Peyer's patch (tissue), 4 donors: ENCODE measurements at regions not wholly inside any gene's neighbourhood (a gene's known extent, or its start where the extent isn't known, plus 50 kb on each side); places are given as distances from the start of the nearest gene placed in this dataset.
A peak's percentile ranks its signal among the peaks of the same experiment; 100 is the strongest.
"Not testable (repeated sequence)": the region's sequence is repeated elsewhere in the genome, so short reads cannot be mapped to it uniquely, and the experiment has no call there.

ENCODE experiments used
- DNase-seq, 3 donors: peaks; one replicate each; pipeline ENCODE4 v3.0.0-alpha.2; 2017 to 2019
- H3K27ac ChIP-seq, 4 donors: fragments of 200-600 bp; sonication (generic); one replicate each; pipeline ENCODE4 v1.5.1; 2016 to 2019
- H3K27me3 ChIP-seq, 2 donors: fragments of 200-600 bp; sonication (generic); one replicate each; pipeline ENCODE4 v1.5.1; 2019
- H3K36me3 ChIP-seq, 3 donors: fragments of 200-600 bp; sonication (generic); one replicate each; pipeline ENCODE4 v1.5.1; 2016 to 2019
- H3K4me1 ChIP-seq, 4 donors: fragments of 200-600 bp; sonication (generic); one replicate each; pipeline ENCODE4 v1.5.1; 2016 to 2019
- H3K4me3 ChIP-seq, 4 donors: fragments of 200-600 bp; sonication (generic); 1 replicate in 3 of 4; 2 replicates in 1 of 4; pipeline ENCODE4 v1.5.1; 2016 to 2019; ENCODE audit warnings: mild to moderate bottlenecking in 1 of 4
- H3K9me3 ChIP-seq, 4 donors: fragments of 200-600 bp; sonication (generic); one replicate each; pipeline ENCODE4 v1.5.1; 2016 to 2019; ENCODE audit warnings: mild to moderate bottlenecking in 1 of 4
- TF ChIP-seq, protein P1 (sequence below), 6 experiments: fragments of 450-650 bp in 4 of 6; fragments of 200-600 bp in 2 of 6; sonication (generic) in 1 of 6; IDR thresholded peaks; one replicate each; pipeline ENCODE4 v1.5.1; 2017 to 2019; ENCODE audit warnings: antibody characterized with exemption in 6 of 6, mild to moderate bottlenecking in 3 of 6, moderate library complexity in 1 of 6

DNA sequence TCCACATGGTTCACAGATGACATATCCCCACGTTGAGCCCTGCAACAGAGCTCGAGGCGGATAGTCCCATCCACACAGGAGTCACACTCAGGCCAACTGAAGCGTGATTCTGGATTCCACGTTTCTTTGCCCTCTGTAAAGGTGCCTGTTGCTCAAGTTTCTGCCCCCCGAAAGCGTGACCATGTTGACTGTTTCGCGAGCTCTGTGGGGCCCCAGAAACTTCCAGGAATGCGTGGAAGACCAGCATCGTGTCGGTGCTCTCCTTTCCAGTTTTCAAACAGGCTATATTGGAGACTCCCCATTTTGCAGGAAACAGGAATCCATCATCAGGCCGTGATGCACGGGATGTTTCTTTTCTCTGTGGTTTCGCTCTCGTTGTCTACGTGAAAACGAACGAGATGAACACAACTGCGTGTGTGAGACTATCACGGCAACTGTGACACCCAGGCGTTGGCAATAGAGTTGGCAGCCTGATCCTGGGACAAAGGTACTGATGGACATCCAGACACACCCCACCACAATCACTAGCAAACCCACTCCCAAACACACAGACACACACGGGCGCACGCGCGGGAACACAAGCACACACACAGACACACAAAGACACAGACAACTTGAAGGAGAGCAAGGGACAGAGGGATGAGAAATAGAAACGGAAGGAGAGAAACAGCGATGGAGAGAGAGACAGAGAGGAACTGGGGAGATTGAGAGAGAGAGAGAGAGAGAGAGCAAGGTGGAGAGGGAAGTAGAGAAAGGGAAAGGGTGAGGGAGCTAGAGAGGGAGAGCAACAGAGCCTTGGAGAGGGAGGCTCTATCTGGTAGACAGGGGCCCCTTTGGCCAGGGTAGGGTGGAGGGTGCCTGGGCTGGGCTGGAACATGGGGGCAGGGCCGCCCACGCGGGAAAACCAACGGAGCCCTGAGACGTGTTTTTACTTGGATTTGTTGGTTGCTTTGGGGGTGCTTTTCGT is 1609.3 kb downstream of the SPATA31A7 start:
- peak overlapping the region; percentile 30 to 62 (median 47) for H3K4me3 ChIP-seq
- peak; percentile 48 to 77 (median 55) for DNase-seq
- peak overlapping the region; percentile 23 to 89 (median 58) for H3K27ac ChIP-seq
- peaks cover 0 to 32% of the 10 kb centered on the region in 2 donors for H3K27me3 ChIP-seq
- H3K36me3 ChIP-seq, H3K9me3 ChIP-seq: not testable (repeated sequence)
- peaks cover 0 to 17% (median 4%) of the 10 kb centered on the region in 4 donors for H3K4me1 ChIP-seq

DNA sequence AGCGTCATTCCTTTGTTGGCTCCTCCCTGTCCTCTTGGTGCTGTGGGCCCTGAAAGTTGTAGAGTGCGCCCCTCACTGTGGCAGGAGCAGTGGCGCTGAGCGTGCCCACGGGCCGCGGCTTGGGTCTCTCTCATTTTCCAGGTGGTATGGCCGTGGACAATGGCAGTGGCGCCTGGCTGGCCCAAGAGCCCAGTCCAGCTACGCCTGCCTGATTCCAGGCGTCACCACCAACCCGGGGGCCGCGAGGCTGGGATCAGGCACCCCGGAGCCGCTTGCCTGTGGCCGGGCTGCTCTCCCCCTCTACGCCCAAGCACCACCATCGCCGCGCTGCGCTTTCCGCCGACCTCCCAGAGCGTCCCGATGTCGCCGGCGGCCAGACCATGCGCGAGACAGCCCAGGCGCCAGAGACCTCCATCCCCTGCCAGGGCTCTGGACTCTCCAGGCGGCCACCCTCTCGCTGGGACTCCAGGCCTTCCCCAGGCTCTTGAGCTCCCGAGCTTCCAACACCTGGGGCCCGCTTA is 1610.1 kb downstream of the SPATA31A7 start:
- peaks cover 0 to 39% of the 10 kb centered on the region in 2 donors for H3K27me3 ChIP-seq
- H3K36me3 ChIP-seq, H3K9me3 ChIP-seq: not testable (repeated sequence)
- peak overlapping the region; percentile 30 to 62 (median 47) for H3K4me3 ChIP-seq
- H3K27ac ChIP-seq: peak overlapping the region; percentile 45 to 89 (median 59)
- DNase-seq: peak; percentile 54 to 78 (median 55)
- peaks cover 0 to 17% (median 4%) of the 10 kb centered on the region in 4 donors for H3K4me1 ChIP-seq

DNA sequence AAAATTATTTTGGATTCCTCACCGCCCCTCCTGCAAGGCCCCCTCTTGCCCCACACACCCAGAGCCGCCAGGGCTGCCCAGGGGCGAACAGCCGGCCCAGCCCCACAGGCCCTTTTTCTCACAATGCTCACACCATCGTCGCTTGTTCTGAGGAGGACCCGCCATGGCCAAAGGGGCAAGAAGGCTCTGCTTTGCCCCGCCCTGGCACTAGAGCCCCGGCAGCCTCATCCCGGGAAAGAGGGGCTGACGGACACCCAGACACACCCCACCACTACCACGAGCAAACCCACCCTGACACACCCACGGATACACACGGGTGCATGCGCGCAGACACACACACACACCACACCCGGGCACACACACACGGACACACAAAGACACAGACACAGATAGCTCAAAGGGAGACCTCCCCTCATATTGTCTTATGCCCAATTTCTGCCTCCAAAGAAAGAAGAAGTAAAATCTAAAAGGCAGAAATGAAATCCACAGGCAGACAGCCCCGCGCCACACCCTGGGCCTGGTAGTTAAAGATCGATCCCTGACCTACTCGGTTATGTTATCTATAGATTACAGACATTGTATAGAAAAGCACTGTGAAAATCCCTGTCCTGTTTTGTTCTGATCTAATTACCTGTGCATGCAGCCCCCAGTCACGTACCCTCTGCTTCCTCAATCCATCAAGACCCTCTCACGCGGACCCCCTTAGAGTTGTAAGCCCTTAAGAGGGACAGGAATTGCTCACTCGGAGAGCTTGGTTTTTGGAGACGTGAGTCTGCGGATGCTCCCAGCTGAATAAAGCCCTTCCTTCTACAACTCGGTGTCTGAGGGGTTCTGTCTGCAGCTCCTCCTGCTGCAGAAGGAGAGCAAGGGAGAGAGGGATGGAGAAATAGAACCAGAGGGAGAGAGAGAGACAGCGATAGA is 1610.9 kb downstream of the SPATA31A7 start:
- Histone ChIP-seq H3K27ac (peak overlapping the region; percentile 45 to 89 (median 59)), H3K4me1 (peaks cover 0 to 17% (median 4%) of the 10 kb centered on the region in 4 donors), H3K4me3 (peak overlapping the region; percentile 30 to 62 (median 54)), H3K27me3 (peaks cover 0 to 39% of the 10 kb centered on the region in 2 donors)
- H3K9me3 ChIP-seq, H3K36me3 ChIP-seq: not testable (repeated sequence)
- DNase-seq: peak; percentile 52 to 65 (median 59)

DNA sequence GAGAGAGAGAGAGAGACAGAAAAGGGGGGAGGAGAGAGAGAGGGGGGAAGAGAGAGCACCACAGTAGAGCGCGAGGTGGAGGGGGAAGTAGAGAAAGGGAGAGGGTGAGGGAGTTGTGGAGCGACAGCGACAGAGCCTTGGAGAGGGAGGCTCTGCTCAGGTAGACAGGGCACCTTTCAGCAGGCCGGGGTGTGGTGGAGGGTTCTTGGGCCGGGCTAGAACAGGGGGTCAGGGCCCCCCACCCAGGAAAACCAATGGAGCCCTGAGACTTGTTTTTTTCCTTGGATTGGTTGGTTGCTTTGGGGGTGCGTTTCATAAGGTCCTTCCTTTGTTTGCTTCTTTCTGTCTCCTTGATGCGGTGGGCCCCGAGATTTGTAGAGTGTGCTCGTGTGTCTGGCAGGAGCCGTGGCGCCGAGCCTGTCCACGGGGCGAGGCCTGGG is 1611.6 kb downstream of the SPATA31A7 start:
- not testable (repeated sequence) for H3K9me3 ChIP-seq, H3K36me3 ChIP-seq
- Histone ChIP-seq H3K4me3 (peak overlapping the region; percentile 6 to 62 (median 54)), H3K4me1 (peaks cover 0 to 17% (median 4%) of the 10 kb centered on the region in 4 donors), H3K27me3 (peaks cover 0 to 39% of the 10 kb centered on the region in 2 donors), H3K27ac (peak overlapping the region; percentile 73 to 89 (median 82))
- peak; percentile 53 to 61 (median 61) for DNase-seq

DNA sequence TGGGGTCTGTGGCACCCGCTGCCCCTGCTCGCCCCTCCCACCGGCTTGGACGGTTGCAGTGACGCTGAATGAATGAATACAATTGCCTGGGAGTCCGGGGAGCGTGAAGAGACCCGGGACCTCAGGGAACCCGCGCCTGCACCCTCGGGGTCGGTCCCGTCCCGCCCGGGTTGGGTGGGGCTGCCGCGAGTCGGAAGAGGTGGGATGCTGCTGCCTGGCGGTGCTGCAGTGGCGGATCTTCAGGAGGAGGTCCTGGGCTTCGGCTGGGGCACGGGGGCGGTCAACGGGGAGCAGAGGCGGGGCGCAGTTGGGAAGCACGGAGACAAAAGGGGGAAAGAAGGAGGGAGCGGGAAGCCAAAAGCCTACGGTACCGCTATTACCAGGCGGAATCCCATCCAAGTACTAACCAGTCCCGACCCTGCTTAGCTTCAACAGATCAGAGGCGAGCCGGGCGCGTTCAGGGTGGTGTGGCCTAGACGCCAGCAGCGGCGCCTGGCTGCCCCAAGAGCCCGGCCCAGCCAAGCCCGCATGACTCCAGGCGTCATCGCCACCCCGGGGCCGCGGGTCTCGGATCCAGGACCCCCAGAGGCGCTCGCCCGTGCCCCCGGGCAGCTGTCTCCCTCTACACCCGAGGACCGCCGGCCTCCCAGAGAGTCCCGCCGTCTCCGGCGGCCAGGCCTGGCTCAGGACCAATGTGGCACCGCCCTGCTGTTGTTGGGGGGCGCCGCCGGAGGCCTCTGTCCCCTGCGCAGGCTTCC is 1612.3 kb downstream of the SPATA31A7 start:
- TF ChIP-seq, protein P1, sequence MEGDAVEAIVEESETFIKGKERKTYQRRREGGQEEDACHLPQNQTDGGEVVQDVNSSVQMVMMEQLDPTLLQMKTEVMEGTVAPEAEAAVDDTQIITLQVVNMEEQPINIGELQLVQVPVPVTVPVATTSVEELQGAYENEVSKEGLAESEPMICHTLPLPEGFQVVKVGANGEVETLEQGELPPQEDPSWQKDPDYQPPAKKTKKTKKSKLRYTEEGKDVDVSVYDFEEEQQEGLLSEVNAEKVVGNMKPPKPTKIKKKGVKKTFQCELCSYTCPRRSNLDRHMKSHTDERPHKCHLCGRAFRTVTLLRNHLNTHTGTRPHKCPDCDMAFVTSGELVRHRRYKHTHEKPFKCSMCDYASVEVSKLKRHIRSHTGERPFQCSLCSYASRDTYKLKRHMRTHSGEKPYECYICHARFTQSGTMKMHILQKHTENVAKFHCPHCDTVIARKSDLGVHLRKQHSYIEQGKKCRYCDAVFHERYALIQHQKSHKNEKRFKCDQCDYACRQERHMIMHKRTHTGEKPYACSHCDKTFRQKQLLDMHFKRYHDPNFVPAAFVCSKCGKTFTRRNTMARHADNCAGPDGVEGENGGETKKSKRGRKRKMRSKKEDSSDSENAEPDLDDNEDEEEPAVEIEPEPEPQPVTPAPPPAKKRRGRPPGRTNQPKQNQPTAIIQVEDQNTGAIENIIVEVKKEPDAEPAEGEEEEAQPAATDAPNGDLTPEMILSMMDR (IDR thresholded peaks at IDR 0.05): peak in 1 of 6 experiments; percentile 17
- H3K27ac ChIP-seq: peak overlapping the region; percentile 73 to 89 (median 82)
- H3K9me3 ChIP-seq, H3K36me3 ChIP-seq: not testable (repeated sequence)
- peak; percentile 82 to 92 (median 88) for DNase-seq
- peaks cover 0 to 39% of the 10 kb centered on the region in 2 donors for H3K27me3 ChIP-seq
- peak overlapping the region; percentile 50 to 62 (median 54) for H3K4me3 ChIP-seq
- peaks cover 0 to 17% (median 4%) of the 10 kb centered on the region in 4 donors for H3K4me1 ChIP-seq

DNA sequence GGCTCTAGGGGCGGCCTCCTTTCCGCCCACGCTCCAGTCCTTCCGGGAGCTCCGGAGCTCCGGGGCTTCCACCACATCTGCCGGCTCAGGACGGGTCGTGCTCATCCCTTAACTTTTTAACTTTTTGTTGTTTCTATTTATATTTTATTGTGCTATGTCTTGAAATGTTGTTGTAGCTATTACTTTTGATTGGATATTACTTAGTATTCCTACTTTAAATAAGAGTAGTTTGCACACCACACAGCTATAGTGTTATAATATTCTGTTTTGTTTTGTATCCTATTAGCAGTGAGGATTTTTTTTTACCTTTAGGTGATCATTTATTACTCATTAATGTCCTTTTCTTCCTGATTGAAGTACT is 1612.9 kb downstream of the SPATA31A7 start:
- Histone ChIP-seq H3K4me3 (peak overlapping the region; percentile 50 to 62 (median 54)), H3K27ac (peak overlapping the region; percentile 73 to 89 (median 82))
- TF ChIP-seq, protein P1 (IDR thresholded peaks at IDR 0.05): peak in 1 of 6 experiments; percentile 3

DNA sequence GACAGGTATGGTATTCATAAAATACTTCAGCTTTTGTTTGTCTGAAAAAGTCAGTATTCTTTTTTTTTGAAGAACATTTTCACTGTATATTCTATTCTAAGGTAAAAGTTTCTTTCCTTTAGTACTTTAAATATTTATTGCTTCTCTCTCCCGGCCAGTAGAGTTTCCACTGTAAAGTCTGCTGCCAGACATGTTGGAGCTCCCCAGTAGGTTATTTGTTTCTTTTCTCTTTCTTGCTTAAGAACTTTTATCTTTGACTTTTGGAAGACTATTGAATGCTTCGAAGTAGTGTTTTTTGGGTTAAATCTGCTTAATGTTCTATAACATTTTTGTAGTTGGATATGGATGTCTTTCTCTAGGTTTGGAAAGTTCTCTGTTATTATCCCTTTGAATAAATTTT is 1613.3 kb downstream of the SPATA31A7 start:
- peaks cover 0 to 39% of the 10 kb centered on the region in 2 donors for H3K27me3 ChIP-seq
- not testable (repeated sequence) for H3K9me3 ChIP-seq, H3K36me3 ChIP-seq, H3K4me3 ChIP-seq, DNase-seq
- H3K27ac ChIP-seq: peak overlapping the region in 1 of 4 donors; percentile 89
- peaks cover 0 to 17% (median 4%) of the 10 kb centered on the region in 4 donors for H3K4me1 ChIP-seq

More for the DNA sequence above, 1612.9 kb downstream of the SPATA31A7 start:
- not testable (repeated sequence) for DNase-seq, H3K9me3 ChIP-seq, H3K36me3 ChIP-seq
- Histone ChIP-seq H3K27me3 (peaks cover 0 to 39% of the 10 kb centered on the region in 2 donors), H3K4me1 (peaks cover 0 to 17% (median 4%) of the 10 kb centered on the region in 4 donors)

DNA sequence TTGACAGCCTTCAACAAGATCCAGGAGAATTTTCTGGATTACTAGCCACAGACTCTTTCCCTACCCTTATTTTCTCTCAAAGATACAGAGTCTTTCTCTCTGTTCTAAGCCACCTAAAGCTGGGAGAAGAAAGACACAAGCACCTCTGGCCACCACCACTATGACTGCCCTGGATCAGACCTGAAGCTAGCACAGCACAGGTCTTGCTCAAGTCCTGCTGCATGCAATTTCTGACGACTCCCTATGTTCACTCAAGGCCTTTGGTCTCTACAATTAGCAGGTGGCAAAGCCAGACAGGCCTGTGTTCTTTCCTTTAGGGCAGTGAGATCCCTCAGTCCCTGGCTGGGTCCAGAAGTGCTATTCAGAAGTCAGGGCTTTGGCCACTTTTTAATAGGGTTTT is 1614.5 kb downstream of the SPATA31A7 start:
- Histone ChIP-seq H3K4me1 (peaks cover 0 to 17% (median 4%) of the 10 kb centered on the region in 4 donors), H3K27me3 (peaks cover 0 to 35% of the 10 kb centered on the region in 2 donors)
- H3K27ac ChIP-seq, H3K36me3 ChIP-seq, H3K9me3 ChIP-seq, DNase-seq, H3K4me3 ChIP-seq: not testable (repeated sequence)

DNA sequence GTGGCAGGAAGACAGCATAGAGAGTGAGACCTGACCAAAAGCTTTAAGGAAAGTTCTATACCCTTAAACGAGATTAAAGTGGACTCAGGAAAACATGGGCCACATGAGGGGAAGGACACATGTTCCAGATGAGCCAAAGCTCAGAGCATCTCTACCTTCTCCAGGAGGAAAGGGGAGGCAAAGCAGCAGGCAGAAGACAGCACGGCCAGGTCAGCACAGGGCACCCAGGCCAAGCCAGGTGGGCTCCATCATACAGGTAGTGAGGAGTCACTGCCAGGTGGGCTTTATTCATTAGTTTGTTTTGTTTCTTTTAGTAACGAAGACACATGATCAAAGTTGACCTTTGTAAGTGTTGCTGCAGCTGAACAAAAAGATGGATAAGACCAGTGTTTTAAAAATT is 1617.6 kb downstream of the SPATA31A7 start:
- H3K27me3 ChIP-seq: peaks cover 0 to 14% of the 10 kb centered on the region in 2 donors
- not testable (repeated sequence) for H3K36me3 ChIP-seq, H3K9me3 ChIP-seq, H3K4me3 ChIP-seq, H3K27ac ChIP-seq, H3K4me1 ChIP-seq
- DNase-seq: peak in 1 of 3 donors; percentile 32

DNA sequence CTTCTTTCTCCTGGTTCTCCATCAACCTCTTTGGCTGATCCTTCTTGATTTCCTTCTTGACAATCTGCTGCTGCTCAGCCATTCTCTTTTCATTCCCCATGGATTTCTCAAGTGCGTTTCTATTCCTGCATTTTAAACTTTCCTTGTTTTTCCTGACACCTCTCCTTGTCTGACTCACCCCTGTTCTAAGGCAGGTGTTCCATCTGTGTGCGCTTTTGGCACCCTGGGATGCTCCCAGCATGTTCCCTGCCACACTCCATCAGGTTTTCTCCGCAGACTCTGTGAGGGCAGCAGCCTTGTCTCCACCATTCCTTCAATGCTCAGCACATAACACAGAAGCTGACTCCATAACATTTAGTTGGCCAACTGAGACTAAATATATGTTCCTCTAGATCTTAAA is 1618.2 kb downstream of the SPATA31A7 start:
- not testable (repeated sequence) for H3K4me1 ChIP-seq, H3K36me3 ChIP-seq, H3K27ac ChIP-seq, H3K9me3 ChIP-seq, H3K4me3 ChIP-seq
- peak in 1 of 3 donors; percentile 25 for DNase-seq
- peaks cover 0 to 12% of the 10 kb centered on the region in 2 donors for H3K27me3 ChIP-seq

DNA sequence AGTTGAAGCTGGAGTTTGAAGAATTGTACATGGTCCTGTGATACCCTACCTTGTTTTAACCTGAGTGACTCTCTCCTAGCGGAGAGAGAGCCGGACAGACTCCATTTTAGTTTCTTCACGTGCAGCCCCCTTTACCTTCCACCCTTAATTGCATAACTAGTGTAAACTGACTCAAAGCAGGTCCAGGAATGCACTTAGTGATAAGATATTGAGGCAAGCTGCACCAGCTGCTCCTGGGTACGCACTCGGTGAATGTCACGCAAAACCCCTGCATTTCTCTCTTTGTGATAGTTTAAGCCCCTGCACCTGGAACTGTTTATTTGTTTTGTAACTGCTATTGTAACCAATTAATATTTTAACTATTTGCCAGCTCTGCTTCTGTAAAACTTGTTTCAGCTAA is 1620.5 kb downstream of the SPATA31A7 start:
- H3K4me1 ChIP-seq, H3K4me3 ChIP-seq, DNase-seq, H3K36me3 ChIP-seq, H3K27ac ChIP-seq, H3K27me3 ChIP-seq, H3K9me3 ChIP-seq: not testable (repeated sequence)
